Testis (tissue), 2 donors: ENCODE measurements at regions not wholly inside any gene's neighbourhood (a gene's known extent, or its start where the extent isn't known, plus 50 kb on each side); places are given as distances from the start of the nearest gene placed in this dataset.

Experiments used
- DNase-seq: peaks from one replicate; pipeline ENCODE4 v3.0.0-alpha.2; 2019
- H3K27ac ChIP-seq, 2 donors: fragments of 200-600 bp; sonication (generic); one replicate each; pipeline ENCODE4 v1.5.1; 2019
- H3K27me3 ChIP-seq: fragments of 200-600 bp; sonication (generic); one replicate; pipeline ENCODE4 v1.5.1; 2019
- H3K36me3 ChIP-seq: fragments of 200-600 bp; sonication (generic); one replicate; pipeline ENCODE4 v1.5.1; 2017; ENCODE audit warnings: low read depth; ENCODE audit errors: missing control alignments
- H3K4me1 ChIP-seq: fragments of 200-600 bp; sonication (generic); one replicate; pipeline ENCODE4 v1.5.1; 2019
- H3K4me3 ChIP-seq, 2 donors: fragments of 200-600 bp; sonication (generic); one replicate each; pipeline ENCODE4 v1.5.1; 2017 to 2019
- H3K9me3 ChIP-seq: fragments of 200-600 bp; sonication (generic); one replicate; pipeline ENCODE4 v1.5.1; 2017
- CTCF ChIP-seq, 3 experiments: fragments of 450-650 bp in 2 of 3; fragments of 200-600 bp in 1 of 3; sonication (generic) in 1 of 3; IDR thresholded peaks; one replicate each; pipeline ENCODE4 v1.5.1; 2016 to 2019; ENCODE audit warnings: antibody characterized with exemption in 3 of 3, mild to moderate bottlenecking in 2 of 3, moderate library complexity in 1 of 3
- POLR2A ChIP-seq: fragments of 450-650 bp; IDR thresholded peaks from one replicate; pipeline ENCODE4 v1.6.1; 2017; ENCODE audit warnings: antibody characterized with exemption, mild to moderate bottlenecking, moderate library complexity
- whole genome bisulfite sequencing, 2 donors: methylation state at CpG; one replicate each; pipeline ENCODE4 v1.1.5; 2018; 5-methylcytosine and 5-hydroxymethylcytosine counted together
- intact Hi-C: fragments of 100-400 bp; cut with DNase I; formaldehyde crosslinking; loops from one replicate; pipeline ENCODE4 v1.15.1; 2023; ENCODE audit warnings: low total_unique reads

DNA sequence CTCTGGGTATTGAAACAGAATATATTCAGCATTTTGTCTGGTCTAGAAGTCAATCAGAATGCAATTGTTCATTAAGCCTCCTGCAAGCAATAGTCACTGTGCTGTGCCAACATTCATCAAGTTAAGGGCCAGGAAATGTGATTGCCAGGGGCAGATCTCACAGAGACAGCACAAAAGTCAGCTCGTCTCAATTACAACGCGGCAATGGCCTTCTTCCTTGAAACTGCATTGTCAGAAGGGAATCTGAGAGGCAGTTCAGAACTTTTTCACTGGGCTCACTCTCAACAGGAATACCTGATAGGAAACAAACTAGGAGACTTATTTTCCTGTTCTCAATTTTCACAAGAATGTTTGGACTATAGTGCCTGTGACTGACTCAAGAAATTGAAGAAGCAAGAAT lies 131.1 kb upstream of the NR3C2 start:
- Histone ChIP-seq H3K4me3 (no peak overlapping the region), H3K27me3 (no peaks in the 10 kb centered on the region), H3K4me1 (no peaks in the 10 kb centered on the region), H3K9me3 (no peaks in the 10 kb centered on the region), H3K27ac (no peak overlapping the region), H3K36me3 (no peaks in the 10 kb centered on the region)
- 70 to 82% methylated on average over 3 of the region's 3 CpGs for WGBS, 2 donors
- TF ChIP-seq POLR2A = no peak
- TF ChIP-seq CTCF (IDR thresholded peaks at IDR 0.05) = no peak
- DNase-seq = no peak
- intact Hi-C loops = no loop called here

GRCh38 chr4:148565801-148566200 lies 123.6 kb upstream of the NR3C2 start:
- intact Hi-C loops = no loop called here
- H3K9me3 ChIP-seq = no peaks in the 10 kb centered on the region
- no peak for DNase-seq
- H3K4me1 ChIP-seq = no peaks in the 10 kb centered on the region
- no peaks in the 10 kb centered on the region for H3K27me3 ChIP-seq
- no peaks in the 10 kb centered on the region for H3K36me3 ChIP-seq
- no peak overlapping the region for H3K27ac ChIP-seq
- TF ChIP-seq POLR2A (no peak), CTCF (IDR thresholded peaks at IDR 0.05) (no peak)
- H3K4me3 ChIP-seq = no peak overlapping the region

GRCh38 chr4:148563684-148564083 lies 121.5 kb upstream of the NR3C2 start:
- Histone ChIP-seq H3K9me3 (no peaks in the 10 kb centered on the region), H3K27me3 (no peaks in the 10 kb centered on the region), H3K36me3 (no peaks in the 10 kb centered on the region), H3K4me3 (no peak overlapping the region), H3K4me1 (no peaks in the 10 kb centered on the region), H3K27ac (no peak overlapping the region)
- intact Hi-C loops = no loop called here
- no peak for TF ChIP-seq CTCF (IDR thresholded peaks at IDR 0.05)
- TF ChIP-seq POLR2A = no peak
- DNase-seq = no peak
- 77 to 82% methylated on average over 3 of the region's 3 CpGs for WGBS, 2 donors

DNA sequence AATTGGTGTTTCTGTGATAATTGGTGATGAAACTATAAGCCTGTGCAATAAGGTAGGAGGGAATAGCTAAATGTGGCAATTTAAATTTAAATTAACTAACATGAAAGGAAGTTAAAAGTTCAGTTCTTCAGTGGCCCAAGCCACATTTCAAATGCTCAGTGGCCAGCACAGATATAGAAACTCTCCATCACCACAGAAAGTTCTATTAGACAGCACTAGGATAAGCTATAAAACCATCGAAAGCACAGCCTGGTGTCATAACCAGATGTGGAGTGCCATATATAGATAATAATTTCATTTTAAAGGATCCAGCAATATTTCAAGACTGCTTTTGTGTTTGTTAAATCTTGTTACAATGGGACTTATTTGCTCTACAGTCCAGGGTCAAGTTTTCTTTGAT lies 119.3 kb upstream of the NR3C2 start:
- Histone ChIP-seq H3K4me3 (no peak overlapping the region), H3K9me3 (no peaks in the 10 kb centered on the region), H3K36me3 (no peaks in the 10 kb centered on the region), H3K27me3 (no peaks in the 10 kb centered on the region), H3K27ac (no peak overlapping the region), H3K4me1 (no peaks in the 10 kb centered on the region)
- intact Hi-C loops = no loop called here
- DNase-seq = no peak
- WGBS, 2 donors = 85 to 88% methylated on average over 1 of the region's 1 CpG
- TF ChIP-seq POLR2A (no peak), CTCF (IDR thresholded peaks at IDR 0.05) (no peak)

DNA sequence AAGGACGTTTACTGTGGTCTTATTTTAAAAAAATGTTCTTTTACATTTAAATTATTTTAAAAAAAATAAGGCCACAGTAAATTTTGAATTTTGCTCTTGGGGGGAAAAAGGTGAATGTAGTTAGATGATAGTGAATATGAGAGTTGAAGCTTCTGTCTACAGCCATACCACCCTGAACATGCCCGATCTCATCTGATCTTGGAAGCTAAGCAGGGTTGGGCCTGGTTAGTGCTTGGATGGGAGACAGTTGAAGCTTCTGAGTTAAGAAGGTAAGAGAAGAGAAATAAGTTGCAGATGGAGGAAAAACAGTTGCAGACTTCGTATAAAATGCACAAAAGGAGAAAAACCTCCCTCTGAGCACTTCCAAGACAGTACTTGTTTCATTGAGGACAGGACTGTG lies 115.6 kb upstream of the NR3C2 start:
- TF ChIP-seq CTCF (IDR thresholded peaks at IDR 0.05) (no peak), POLR2A (no peak)
- WGBS, 2 donors = 87 to 90% methylated on average over 3 of the region's 3 CpGs
- no peaks in the 10 kb centered on the region for H3K36me3 ChIP-seq
- no peaks in the 10 kb centered on the region for H3K9me3 ChIP-seq
- no peaks in the 10 kb centered on the region for H3K4me1 ChIP-seq
- DNase-seq = no peak
- H3K27ac ChIP-seq = no peak overlapping the region
- H3K4me3 ChIP-seq = no peak overlapping the region
- intact Hi-C loops = no loop called here
- H3K27me3 ChIP-seq = no peaks in the 10 kb centered on the region
